BLaER1 treated with 17β-estradiol and CSF1 and Interleukin-3, amounts not matched to agents 10 nM and 100 nM (cell line): ENCODE measurements at regions not wholly inside any gene's neighbourhood (a gene's known extent, or its start where the extent isn't known, plus 50 kb on each side); places are given as distances from the start of the nearest gene placed in this dataset.
"Not testable (repeated sequence)": the region's sequence is repeated elsewhere in the genome, so short reads cannot be mapped to it uniquely, and the experiment has no call there.

Experiments used
- H3K27ac ChIP-seq, 11 experiments: shearing (Covaris generic); formaldehyde crosslinking; 2 replicates each; pipeline ENCODE4 v1.8.1; 2022
- H3K27me3 ChIP-seq, 11 experiments: shearing (Covaris generic); formaldehyde crosslinking; 2 replicates each; pipeline ENCODE4 v1.8.1; 2022
- H3K36me3 ChIP-seq, 11 experiments: shearing (Covaris generic); formaldehyde crosslinking; 2 replicates each; pipeline ENCODE4 v1.8.1; 2022
- H3K4me1 ChIP-seq, 10 experiments: shearing (Covaris generic); formaldehyde crosslinking; 2 replicates each; pipeline ENCODE4 v1.8.1; 2022
- H3K4me2 ChIP-seq, 11 experiments: shearing (Covaris generic); formaldehyde crosslinking; 2 replicates each; pipeline ENCODE4 v1.8.1; 2022
- H3K4me3 ChIP-seq, 10 experiments: shearing (Covaris generic); formaldehyde crosslinking; 2 replicates each; pipeline ENCODE4 v1.8.1; 2022
- H3K9ac ChIP-seq, 11 experiments: shearing (Covaris generic); formaldehyde crosslinking; 2 replicates each; pipeline ENCODE4 v1.8.1; 2022
- H3K9me3 ChIP-seq, 11 experiments: shearing (Covaris generic); formaldehyde crosslinking; replicated peaks in 1 of 11; 2 replicates each; pipeline ENCODE4 v1.8.1; 2022
- H4K20me1 ChIP-seq, 11 experiments: shearing (Covaris generic); formaldehyde crosslinking; 2 replicates each; pipeline ENCODE4 v1.8.1; 2022
- Cebpa-rat ChIP-seq, 11 experiments: shearing (Covaris generic); IDR thresholded peaks; 2 replicates each; pipeline ENCODE4 v1.8.1; 2022

DNA sequence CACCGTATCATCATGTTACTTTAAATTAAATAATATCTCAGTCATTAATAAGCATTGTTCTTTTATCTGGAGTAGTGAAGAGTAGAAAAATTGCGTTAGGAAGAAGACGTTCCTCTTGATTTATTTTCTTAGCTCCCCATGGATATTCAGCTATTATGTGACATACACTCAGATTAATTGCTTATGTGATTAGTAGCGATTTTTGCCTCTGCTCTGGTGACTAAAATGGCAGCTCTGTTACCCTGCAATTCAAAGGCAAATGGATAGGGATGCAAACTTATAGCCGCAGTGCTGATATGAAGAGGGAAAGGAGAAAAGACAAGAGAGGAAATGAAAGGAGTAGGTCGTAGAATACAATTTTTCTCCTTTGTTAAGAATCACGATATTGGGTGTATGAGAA is 188.4 kb upstream of the MALRD1 start:
- H3K27me3 ChIP-seq: no peaks in the 10 kb centered on the region
- no peak overlapping the region for H3K4me2 ChIP-seq
- H3K27ac ChIP-seq: no peak overlapping the region
- H3K4me3 ChIP-seq: no peak overlapping the region
- no peak overlapping the region for H3K9ac ChIP-seq
- TF ChIP-seq Cebpa-rat (IDR thresholded peaks at IDR 0.05): no peak
- H4K20me1 ChIP-seq: no peaks in the 10 kb centered on the region
- H3K4me1 ChIP-seq: no peaks in the 10 kb centered on the region
- no peaks in the 10 kb centered on the region for H3K9me3 ChIP-seq
- no peaks in the 10 kb centered on the region for H3K36me3 ChIP-seq

- Histone ChIP-seq H3K9me3 (no peaks in the 10 kb centered on the region), H4K20me1 (no peaks in the 10 kb centered on the region), H3K4me2 (no peak overlapping the region), H3K27ac (no peak overlapping the region), H3K36me3 (no peaks in the 10 kb centered on the region), H3K27me3 (no peaks in the 10 kb centered on the region), H3K4me3 (no peak overlapping the region), H3K9ac (no peak overlapping the region), H3K4me1 (no peaks in the 10 kb centered on the region)
- TF ChIP-seq Cebpa-rat (IDR thresholded peaks at IDR 0.05): no peak
These were observed 187.9 kb upstream of the MALRD1 start for GRCh38 chr10:18860631-18861240.

- Histone ChIP-seq H3K9me3 (no peaks in the 10 kb centered on the region), H3K36me3 (no peaks in the 10 kb centered on the region), H3K4me3 (no peak overlapping the region), H3K27me3 (no peaks in the 10 kb centered on the region), H3K27ac (no peak overlapping the region), H3K9ac (no peak overlapping the region), H3K4me1 (no peaks in the 10 kb centered on the region), H4K20me1 (no peaks in the 10 kb centered on the region), H3K4me2 (no peak overlapping the region)
- peak in 5 of 11 experiments; percentile 16 to 89 (median 66); a peak in 7 of 22 replicates for TF ChIP-seq Cebpa-rat (IDR thresholded peaks at IDR 0.05)
These were observed 187.2 kb upstream of the MALRD1 start for GRCh38 chr10:18861382-18861781.

DNA sequence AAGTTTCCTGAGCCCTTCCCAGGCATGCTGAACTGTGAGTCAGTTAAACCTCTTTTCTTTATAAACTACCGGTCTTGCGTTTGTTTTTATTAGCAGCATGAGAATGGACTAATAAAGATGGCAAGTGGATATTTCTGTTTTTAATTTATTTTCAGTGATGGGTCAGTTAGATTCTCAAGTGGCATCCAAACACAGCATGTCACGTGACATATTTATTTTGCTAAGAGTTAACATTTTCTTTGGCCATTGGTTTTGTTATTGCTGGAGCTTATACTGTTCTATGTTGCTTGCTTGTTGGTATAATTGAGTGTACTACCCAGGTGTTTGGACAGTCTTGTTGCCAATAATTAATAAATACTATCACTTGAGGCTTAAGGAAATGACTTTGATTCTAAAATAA is 181.7 kb upstream of the MALRD1 start:
- Histone ChIP-seq H3K36me3 (no peaks in the 10 kb centered on the region), H3K4me3 (no peak overlapping the region), H3K4me1 (no peaks in the 10 kb centered on the region), H3K4me2 (no peak overlapping the region), H3K9me3 (peaks cover 0 to 9% (median 0%) of the 10 kb centered on the region in 11 experiments; a peak in 2 of 22 replicates), H3K27ac (no peak overlapping the region), H3K27me3 (no peaks in the 10 kb centered on the region), H3K9ac (no peak overlapping the region), H4K20me1 (no peaks in the 10 kb centered on the region)
- TF ChIP-seq Cebpa-rat (IDR thresholded peaks at IDR 0.05): no peak

GRCh38 chr10:18868919-18869318 is 179.7 kb upstream of the MALRD1 start:
- H4K20me1 ChIP-seq: no peaks in the 10 kb centered on the region
- H3K36me3 ChIP-seq: no peaks in the 10 kb centered on the region
- H3K27ac ChIP-seq: no peak overlapping the region
- no peak for TF ChIP-seq Cebpa-rat (IDR thresholded peaks at IDR 0.05)
- H3K9me3 ChIP-seq: peaks cover 0 to 9% (median 0%) of the 10 kb centered on the region in 11 experiments; a peak in 2 of 22 replicates
- H3K27me3 ChIP-seq: no peaks in the 10 kb centered on the region
- H3K4me2 ChIP-seq: no peak overlapping the region
- H3K4me1 ChIP-seq: no peaks in the 10 kb centered on the region
- H3K9ac ChIP-seq: no peak overlapping the region
- no peak overlapping the region for H3K4me3 ChIP-seq

DNA sequence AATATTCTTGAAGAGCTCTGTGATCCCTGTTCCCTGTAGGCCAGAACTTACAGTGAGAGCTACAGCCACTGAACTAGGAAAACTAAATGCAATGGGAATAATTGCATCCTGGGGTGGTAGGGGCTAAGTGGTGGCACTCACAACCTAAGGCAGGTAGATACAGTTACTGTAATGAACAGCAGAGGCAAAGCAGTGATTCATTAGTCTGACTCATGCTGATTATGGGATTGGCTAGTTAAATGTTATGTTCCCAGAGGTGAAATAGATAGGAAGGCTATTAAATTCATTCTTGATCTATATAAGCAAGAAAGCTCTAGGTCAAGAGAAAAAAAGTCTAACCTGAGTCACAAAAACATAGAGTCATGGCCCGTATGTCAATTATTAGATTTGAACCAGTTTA is 173.1 kb upstream of the MALRD1 start:
- Histone ChIP-seq H4K20me1 (no peaks in the 10 kb centered on the region), H3K4me1 (no peaks in the 10 kb centered on the region), H3K4me3 (no peak overlapping the region), H3K36me3 (no peaks in the 10 kb centered on the region), H3K9me3 (peaks cover 0 to 6% (median 0%) of the 10 kb centered on the region in 11 experiments; a peak in 2 of 22 replicates), H3K27ac (no peak overlapping the region), H3K9ac (no peak overlapping the region), H3K4me2 (no peak overlapping the region), H3K27me3 (no peaks in the 10 kb centered on the region)
- TF ChIP-seq Cebpa-rat (IDR thresholded peaks at IDR 0.05): no peak

- H3K9me3 ChIP-seq: no peaks in the 10 kb centered on the region
- H3K4me3 ChIP-seq: no peak overlapping the region
- no peak overlapping the region for H3K27ac ChIP-seq
- no peak overlapping the region for H3K9ac ChIP-seq
- no peaks in the 10 kb centered on the region for H3K36me3 ChIP-seq
- no peaks in the 10 kb centered on the region for H4K20me1 ChIP-seq
- H3K4me1 ChIP-seq: no peaks in the 10 kb centered on the region
- H3K27me3 ChIP-seq: no peaks in the 10 kb centered on the region
- no peak for TF ChIP-seq Cebpa-rat (IDR thresholded peaks at IDR 0.05)
- no peak overlapping the region for H3K4me2 ChIP-seq
These were observed 169.3 kb upstream of the MALRD1 start for GRCh38 chr10:18879284-18879683.

- H3K4me3 ChIP-seq: no peak overlapping the region
- H3K36me3 ChIP-seq: no peaks in the 10 kb centered on the region
- no peaks in the 10 kb centered on the region for H4K20me1 ChIP-seq
- 0 out of 22 replicates have a peak, but pooled peaks of 1 of the 11 experiments have one; percentile 22 for TF ChIP-seq Cebpa-rat (IDR thresholded peaks at IDR 0.05)
- H3K9me3 ChIP-seq: no peaks in the 10 kb centered on the region
- H3K4me2 ChIP-seq: no peak overlapping the region
- H3K9ac ChIP-seq: no peak overlapping the region
- no peak overlapping the region for H3K27ac ChIP-seq
- H3K4me1 ChIP-seq: no peaks in the 10 kb centered on the region
- no peaks in the 10 kb centered on the region for H3K27me3 ChIP-seq
These were observed 168.1 kb upstream of the MALRD1 start for GRCh38 chr10:18880530-18880929.

DNA sequence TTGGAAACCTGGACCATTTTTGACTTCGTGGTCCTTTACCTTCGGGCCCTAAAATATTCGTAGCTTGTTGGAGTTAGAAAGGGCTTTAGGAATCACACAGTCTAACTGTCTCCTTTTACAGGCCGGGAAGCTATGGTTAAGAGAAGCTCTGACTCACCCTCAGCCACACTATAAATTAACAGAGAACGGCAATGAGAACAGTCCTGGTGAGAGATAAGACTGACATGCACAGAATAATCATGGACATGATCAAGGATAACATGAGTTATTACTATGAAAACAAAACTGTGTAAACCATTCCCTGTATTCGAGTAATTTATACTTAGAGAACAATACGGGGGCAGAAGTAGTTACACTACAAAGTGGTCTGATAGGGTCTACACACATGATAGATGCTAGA is 162.5 kb upstream of the MALRD1 start:
- Histone ChIP-seq H3K9me3 (no peaks in the 10 kb centered on the region), H3K27me3 (no peaks in the 10 kb centered on the region), H3K4me2 (no peak overlapping the region), H4K20me1 (no peaks in the 10 kb centered on the region), H3K4me1 (no peaks in the 10 kb centered on the region), H3K4me3 (no peak overlapping the region), H3K9ac (no peak overlapping the region), H3K36me3 (no peaks in the 10 kb centered on the region), H3K27ac (no peak overlapping the region)
- TF ChIP-seq Cebpa-rat (IDR thresholded peaks at IDR 0.05): no peak

DNA sequence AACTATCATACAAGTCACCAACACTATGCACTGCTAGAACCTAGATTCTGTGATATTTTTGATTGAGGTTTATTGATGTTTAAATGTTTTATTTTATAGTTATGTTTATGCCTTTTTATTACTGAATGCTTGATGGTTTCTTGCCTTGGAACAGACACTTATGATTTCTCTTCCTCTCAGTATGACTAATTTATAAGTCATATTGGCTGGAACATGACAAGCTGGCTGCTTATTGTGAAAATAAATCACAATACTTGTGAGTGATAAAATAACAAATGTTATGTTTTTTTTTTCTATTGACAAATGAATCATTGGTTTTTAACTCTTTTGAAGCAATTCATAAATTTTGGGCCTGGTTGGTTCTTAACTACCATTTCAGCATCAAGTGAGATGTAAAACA is 142.0 kb upstream of the MALRD1 start:
- Histone ChIP-seq H3K9me3 (peaks cover 0 to 5% (median 0%) of the 10 kb centered on the region in 11 experiments; a peak in 1 of 22 replicates), H3K9ac (no peak overlapping the region), H4K20me1 (no peaks in the 10 kb centered on the region), H3K27ac (no peak overlapping the region), H3K4me3 (no peak overlapping the region), H3K36me3 (no peaks in the 10 kb centered on the region), H3K4me1 (no peaks in the 10 kb centered on the region), H3K4me2 (no peak overlapping the region), H3K27me3 (no peaks in the 10 kb centered on the region)
- no peak for TF ChIP-seq Cebpa-rat (IDR thresholded peaks at IDR 0.05)

DNA sequence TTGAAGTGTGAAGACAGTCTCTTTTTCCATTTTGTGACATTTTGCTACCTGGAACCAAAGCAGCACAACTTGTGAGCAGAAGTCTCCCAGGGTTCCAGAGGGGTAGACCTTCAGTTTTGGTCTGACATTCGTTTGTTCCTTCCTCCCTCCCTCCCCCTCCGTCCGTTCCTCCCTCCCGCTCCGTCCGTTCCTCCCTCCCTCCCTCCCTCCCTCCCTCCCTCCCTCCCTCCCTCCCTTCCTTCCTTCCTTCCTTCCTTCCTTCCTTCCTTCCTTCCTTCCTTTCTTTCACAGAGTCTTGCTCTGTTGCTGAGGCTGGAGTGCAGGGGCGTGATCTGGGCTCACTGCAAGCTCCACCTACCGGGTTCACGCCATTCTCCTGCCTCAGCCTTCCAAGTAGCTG is 131.2 kb upstream of the MALRD1 start:
- H3K27ac ChIP-seq, H3K4me3 ChIP-seq, H3K9ac ChIP-seq, H4K20me1 ChIP-seq, H3K4me1 ChIP-seq, H3K27me3 ChIP-seq, H3K4me2 ChIP-seq, H3K36me3 ChIP-seq: not testable (repeated sequence)
- peaks cover 0 to 15% (median 7%) of the 10 kb centered on the region in 11 experiments; a peak in 13 of 22 replicates for H3K9me3 ChIP-seq
